OCI-LY1 (cell line): ENCODE measurements at regions not wholly inside any gene's neighbourhood (a gene's known extent, or its start where the extent isn't known, plus 50 kb on each side); places are given as distances from the start of the nearest gene placed in this dataset.

Experiments used
- CTCF ChIP-seq: fragments of 200-600 bp; sonication (generic), shearing (Covaris generic); IDR thresholded peaks from 2 replicates; pipeline ENCODE4 v1.5.1; 2017; ENCODE audit warnings: mild to moderate bottlenecking, antibody characterized with exemption, low read length, moderate library complexity, mixed read lengths
- EZH2 ChIP-seq: fragments of 200-600 bp; sonication (generic), shearing (Covaris generic); IDR thresholded peaks from 2 replicates; pipeline ENCODE4 v1.8.0; 2017; ENCODE audit warnings: borderline replicate concordance, mixed run types, mild to moderate bottlenecking, antibody characterized with exemption, low read length, moderate library complexity, mixed read lengths

DNA sequence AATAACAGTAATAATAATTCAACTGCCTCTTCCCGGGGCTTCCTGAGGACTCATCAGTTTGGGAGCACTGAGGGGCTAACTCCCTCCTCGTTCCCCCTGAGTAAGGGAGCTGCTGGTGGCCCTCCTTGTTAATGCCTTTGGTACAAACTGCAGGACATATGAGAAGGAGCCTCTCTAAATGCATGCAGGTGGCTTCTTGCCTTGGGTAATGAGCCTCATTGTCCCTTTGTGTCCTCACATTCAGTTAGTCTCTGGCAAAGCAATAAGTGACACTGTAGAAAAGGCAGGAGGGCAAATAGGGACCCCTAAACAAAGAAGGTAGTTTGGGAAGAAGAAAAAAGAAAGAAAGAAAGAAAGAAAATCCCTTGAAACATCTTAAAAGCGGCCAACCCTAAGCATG, 95.4 kb upstream of the ERCC6L2 start:
- no peak for TF ChIP-seq CTCF
- no peak for TF ChIP-seq EZH2
